DND-41 (cell line): ENCODE measurements at regions not wholly inside any gene's neighbourhood (a gene's known extent, or its start where the extent isn't known, plus 50 kb on each side); places are given as distances from the start of the nearest gene placed in this dataset.

Source experiments
- ATAC-seq: fragments of 200-7000 bp; cut with Tn5 transposase; 3 replicates; pipeline ENCODE4 v1.9.1; 2021; ENCODE audit warnings: low read depth; ENCODE audit not compliant: insufficient read depth
- DNase-seq: peaks from one replicate; pipeline ENCODE4 v3.0.0-alpha.2; 2020
- H2AFZ ChIP-seq: 2 replicates; pipeline ENCODE4 v1.6.0; 2012; ENCODE audit warnings: low read depth, low read length
- H3K27ac ChIP-seq: 2 replicates; pipeline ENCODE4 v1.5.1; 2012; ENCODE audit warnings: low read length, inconsistent platforms
- H3K27me3 ChIP-seq: fragments of 200-600 bp; sonication (generic); 2 replicates; pipeline ENCODE4 v1.6.0; 2012; ENCODE audit warnings: low read length, mild to moderate bottlenecking, inconsistent platforms; ENCODE audit not compliant: insufficient read depth, poor library complexity
- H3K36me3 ChIP-seq: 2 replicates; pipeline ENCODE4 v1.5.1; 2012; ENCODE audit warnings: low read length, inconsistent platforms; ENCODE audit not compliant: insufficient read depth
- H3K4me1 ChIP-seq: 2 replicates; pipeline ENCODE4 v1.5.1; 2012; ENCODE audit warnings: mild to moderate bottlenecking, low read length; ENCODE audit not compliant: insufficient read depth
- H3K4me2 ChIP-seq: 2 replicates; pipeline ENCODE4 v1.6.0; 2012; ENCODE audit warnings: mild to moderate bottlenecking, moderate library complexity, low read length, inconsistent platforms; ENCODE audit not compliant: insufficient read depth
- H3K4me3 ChIP-seq, 2 experiments: fragments of 200-600 bp in 1 of 2; shearing (Covaris generic) in 1 of 2; 2 replicates each; pipeline ENCODE4 v1.5.1; 2012 to 2016; ENCODE audit warnings: inconsistent platforms in 2 of 2, low read length in 2 of 2, mild to moderate bottlenecking in 2 of 2, low read depth in 1 of 2, moderate library complexity in 1 of 2
- H3K79me2 ChIP-seq: 2 replicates; pipeline ENCODE4 v1.6.0; 2012; ENCODE audit warnings: low read length, inconsistent platforms; ENCODE audit not compliant: insufficient read depth
- H3K9ac ChIP-seq: 2 replicates; pipeline ENCODE4 v1.6.0; 2012; ENCODE audit warnings: low read depth, mild to moderate bottlenecking, inconsistent platforms, low read length, moderate library complexity
- H3K9me3 ChIP-seq: 2 replicates; pipeline ENCODE4 v1.5.1; 2012; ENCODE audit warnings: low read length, moderate library complexity, mild to moderate bottlenecking, inconsistent platforms; ENCODE audit not compliant: insufficient read depth, severe bottlenecking
- H4K20me1 ChIP-seq: 2 replicates; pipeline ENCODE4 v1.6.0; 2012; ENCODE audit warnings: low read length; ENCODE audit not compliant: insufficient read depth
- EZH2 ChIP-seq: IDR thresholded peaks from 3 replicates; pipeline ENCODE4 v1.6.1; 2012; ENCODE audit warnings: borderline replicate concordance, low read depth, mild to moderate bottlenecking, moderate library complexity, low read length, inconsistent platforms; ENCODE audit not compliant: severe bottlenecking
- TF ChIP-seq, protein P1 (sequence below): IDR thresholded peaks from 2 replicates; pipeline ENCODE4 v1.5.1; 2012; ENCODE audit warnings: borderline replicate concordance, low read length, moderate library complexity, mild to moderate bottlenecking; ENCODE audit not compliant: poor library complexity, severe bottlenecking; ENCODE audit errors: extremely low read depth

DNA sequence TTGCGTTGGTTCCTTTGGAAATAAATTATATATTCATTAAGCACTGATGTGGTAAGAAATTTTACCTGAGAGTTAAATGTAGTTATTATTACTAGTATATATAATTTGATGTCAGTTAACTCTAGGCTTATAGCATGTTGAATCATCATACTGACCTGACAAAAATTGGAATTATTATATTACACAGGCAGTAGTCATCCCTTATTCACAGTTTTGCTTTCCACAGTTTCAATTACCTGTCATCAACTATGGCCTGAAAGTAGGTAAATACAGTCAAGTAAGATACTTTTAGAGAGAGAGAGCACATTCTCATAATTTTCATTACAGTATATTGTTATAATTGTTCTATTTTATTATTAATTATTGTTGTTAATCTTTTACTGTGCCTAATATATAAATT is 1074.7 kb downstream of the CDH11 start:
- H3K27ac ChIP-seq, result no peak overlapping the region
- H3K9ac ChIP-seq, result no peak overlapping the region
- no peaks in the 10 kb centered on the region for H3K4me1 ChIP-seq
- H3K4me3 ChIP-seq, result no peak overlapping the region
- no peak overlapping the region for H3K4me2 ChIP-seq
- H3K79me2 ChIP-seq, result no peaks in the 10 kb centered on the region
- TF ChIP-seq, protein P1, sequence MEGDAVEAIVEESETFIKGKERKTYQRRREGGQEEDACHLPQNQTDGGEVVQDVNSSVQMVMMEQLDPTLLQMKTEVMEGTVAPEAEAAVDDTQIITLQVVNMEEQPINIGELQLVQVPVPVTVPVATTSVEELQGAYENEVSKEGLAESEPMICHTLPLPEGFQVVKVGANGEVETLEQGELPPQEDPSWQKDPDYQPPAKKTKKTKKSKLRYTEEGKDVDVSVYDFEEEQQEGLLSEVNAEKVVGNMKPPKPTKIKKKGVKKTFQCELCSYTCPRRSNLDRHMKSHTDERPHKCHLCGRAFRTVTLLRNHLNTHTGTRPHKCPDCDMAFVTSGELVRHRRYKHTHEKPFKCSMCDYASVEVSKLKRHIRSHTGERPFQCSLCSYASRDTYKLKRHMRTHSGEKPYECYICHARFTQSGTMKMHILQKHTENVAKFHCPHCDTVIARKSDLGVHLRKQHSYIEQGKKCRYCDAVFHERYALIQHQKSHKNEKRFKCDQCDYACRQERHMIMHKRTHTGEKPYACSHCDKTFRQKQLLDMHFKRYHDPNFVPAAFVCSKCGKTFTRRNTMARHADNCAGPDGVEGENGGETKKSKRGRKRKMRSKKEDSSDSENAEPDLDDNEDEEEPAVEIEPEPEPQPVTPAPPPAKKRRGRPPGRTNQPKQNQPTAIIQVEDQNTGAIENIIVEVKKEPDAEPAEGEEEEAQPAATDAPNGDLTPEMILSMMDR, result no peak
- TF ChIP-seq EZH2, result no peak
- DNase-seq (no peak), ATAC-seq (no peak)
- no peaks in the 10 kb centered on the region for H3K9me3 ChIP-seq
- no peak overlapping the region for H2AFZ ChIP-seq
- no peaks in the 10 kb centered on the region for H4K20me1 ChIP-seq
- no peaks in the 10 kb centered on the region for H3K36me3 ChIP-seq
- no peaks in the 10 kb centered on the region for H3K27me3 ChIP-seq

- Histone ChIP-seq H2AFZ (no peak overlapping the region), H3K4me1 (no peaks in the 10 kb centered on the region), H4K20me1 (no peaks in the 10 kb centered on the region), H3K27ac (no peak overlapping the region), H3K79me2 (no peaks in the 10 kb centered on the region), H3K4me2 (no peak overlapping the region), H3K9me3 (no peaks in the 10 kb centered on the region), H3K9ac (no peak overlapping the region), H3K36me3 (no peaks in the 10 kb centered on the region), H3K27me3 (no peaks in the 10 kb centered on the region), H3K4me3 (no peak overlapping the region)
- DNase-seq (no peak), ATAC-seq (no peak)
- TF ChIP-seq, protein P1, result no peak
- no peak for TF ChIP-seq EZH2
Measured at GRCh38 chr16:64035337-64035736, 1086.5 kb downstream of the CDH11 start.

DNA sequence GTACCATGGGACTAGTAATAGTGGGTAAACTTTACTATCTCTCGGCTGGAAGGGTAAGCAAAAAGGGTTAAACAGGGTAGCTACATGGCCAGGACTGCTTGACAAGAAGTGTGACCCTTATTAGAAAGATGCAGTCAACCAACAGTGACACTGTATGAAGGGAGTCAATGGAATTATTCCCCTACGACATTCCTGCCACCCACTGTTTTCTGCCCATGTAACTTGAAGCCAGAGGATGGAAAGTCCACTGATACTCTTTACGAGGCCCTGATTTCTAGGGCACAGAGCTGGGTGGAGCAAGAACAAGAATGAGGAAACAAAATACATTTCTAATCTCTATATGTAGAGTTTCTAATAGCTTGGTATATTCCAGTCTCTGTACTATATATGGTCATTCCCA is 1102.5 kb downstream of the CDH11 start:
- no peaks in the 10 kb centered on the region for H3K36me3 ChIP-seq
- ATAC-seq (no peak), DNase-seq (no peak)
- no peak overlapping the region for H3K9ac ChIP-seq
- H3K9me3 ChIP-seq, result no peaks in the 10 kb centered on the region
- no peak overlapping the region for H3K4me3 ChIP-seq
- no peaks in the 10 kb centered on the region for H3K79me2 ChIP-seq
- no peak overlapping the region for H3K4me2 ChIP-seq
- no peak overlapping the region for H3K27ac ChIP-seq
- no peaks in the 10 kb centered on the region for H3K4me1 ChIP-seq
- no peaks in the 10 kb centered on the region for H3K27me3 ChIP-seq
- no peak for TF ChIP-seq EZH2
- TF ChIP-seq, protein P1, result no peak
- H4K20me1 ChIP-seq, result no peaks in the 10 kb centered on the region
- H2AFZ ChIP-seq, result no peak overlapping the region

- TF ChIP-seq, protein P1, result no peak
- no peak for TF ChIP-seq EZH2
- Histone ChIP-seq H3K4me2 (no peak overlapping the region), H3K79me2 (no peaks in the 10 kb centered on the region), H3K36me3 (no peaks in the 10 kb centered on the region), H4K20me1 (no peaks in the 10 kb centered on the region), H3K9ac (no peak overlapping the region), H3K9me3 (no peaks in the 10 kb centered on the region), H3K4me3 (no peak overlapping the region), H3K27ac (no peak overlapping the region), H3K27me3 (no peaks in the 10 kb centered on the region), H3K4me1 (no peaks in the 10 kb centered on the region), H2AFZ (no peak overlapping the region)
- no peak for DNase-seq
- no peak for ATAC-seq
Measured at GRCh38 chr16:64017796-64018195, 1104.1 kb downstream of the CDH11 start.
